Bronchial epithelial cell (primary cell): ENCODE measurements at regions not wholly inside any gene's neighbourhood (a gene's known extent, or its start where the extent isn't known, plus 50 kb on each side); places are given as distances from the start of the nearest gene placed in this dataset.
"Not testable (repeated sequence)": the region's sequence is repeated elsewhere in the genome, so short reads cannot be mapped to it uniquely, and the experiment has no call there.

Experiments
- DNase-seq: peaks from one replicate; pipeline ENCODE4 v3.0.0-alpha.2; 2010; ENCODE audit warnings: low read depth
- FAIRE-seq: peaks from 2 replicates; lab custom pipeline; 2011; peaks lifted over from hg19 to GRCh38; lab: Jason Lieb, UNC
- H3K27me3 ChIP-seq: 2 replicates; pipeline ENCODE4 v1.5.1; 2011; ENCODE audit warnings: low read length; ENCODE audit not compliant: control insufficient read depth, insufficient read depth
- H3K36me3 ChIP-seq: 2 replicates; pipeline ENCODE4 v1.5.1; 2011; ENCODE audit warnings: low read length; ENCODE audit not compliant: control insufficient read depth, insufficient read depth
- H3K4me3 ChIP-seq: 2 replicates; pipeline ENCODE4 v1.5.1; 2011; ENCODE audit warnings: mild to moderate bottlenecking, low read depth, low read length, control low read depth
- CTCF ChIP-seq: IDR thresholded peaks from 2 replicates; pipeline ENCODE4 v1.5.1; 2011; ENCODE audit warnings: mild to moderate bottlenecking, moderate library complexity, low read length, control low read depth, inconsistent platforms; ENCODE audit not compliant: insufficient read depth, severe bottlenecking

GRCh38 chr7:121618182-121618581 is 222.1 kb upstream of the FAM3C start:
- Histone ChIP-seq H3K4me3 (no peak overlapping the region), H3K36me3 (no peaks in the 10 kb centered on the region), H3K27me3 (no peaks in the 10 kb centered on the region)
- DNase-seq: no peak
- FAIRE-seq: no peak
- TF ChIP-seq CTCF: no peak

- peak; percentile 5 for DNase-seq
- no peaks in the 10 kb centered on the region for H3K36me3 ChIP-seq
- H3K4me3 ChIP-seq: no peak overlapping the region
- FAIRE-seq: no peak
- TF ChIP-seq CTCF: no peak
- H3K27me3 ChIP-seq: no peaks in the 10 kb centered on the region
Observed at GRCh38 chr7:121610243-121610642, 214.1 kb upstream of the FAM3C start.

GRCh38 chr7:121609208-121609607 is 213.1 kb upstream of the FAM3C start:
- no peak overlapping the region for H3K4me3 ChIP-seq
- H3K36me3 ChIP-seq: no peaks in the 10 kb centered on the region
- FAIRE-seq (no peak), DNase-seq (no peak)
- H3K27me3 ChIP-seq: no peaks in the 10 kb centered on the region
- TF ChIP-seq CTCF: no peak

GRCh38 chr7:121608785-121609184 is 212.7 kb upstream of the FAM3C start:
- Histone ChIP-seq H3K36me3 (no peaks in the 10 kb centered on the region), H3K4me3 (no peak overlapping the region), H3K27me3 (no peaks in the 10 kb centered on the region)
- DNase-seq: no peak
- no peak for TF ChIP-seq CTCF
- no peak for FAIRE-seq

DNA sequence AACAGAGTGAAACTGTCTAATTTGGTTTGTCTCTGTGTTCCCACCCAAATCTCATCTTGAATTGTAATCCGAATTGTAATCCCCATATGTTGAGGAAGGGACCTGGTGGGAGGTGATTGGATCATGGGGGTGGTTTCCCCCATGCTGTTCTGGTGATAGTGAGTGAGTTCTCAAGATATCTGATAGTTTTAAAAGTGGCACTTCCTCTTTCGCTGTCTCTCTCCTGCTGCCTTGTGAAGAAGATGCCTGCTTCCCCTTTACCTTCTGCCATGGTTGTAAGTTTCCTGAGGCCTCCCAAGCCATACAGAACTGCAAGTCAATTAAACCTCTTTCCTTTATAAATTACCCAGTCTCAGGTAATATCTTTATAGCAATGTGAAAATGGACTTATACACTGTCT is 212.1 kb upstream of the FAM3C start:
- not testable (repeated sequence) for DNase-seq, H3K4me3 ChIP-seq, H3K27me3 ChIP-seq, H3K36me3 ChIP-seq
- FAIRE-seq: peak; percentile 55

- TF ChIP-seq CTCF: peak; percentile 43
- no peak overlapping the region for H3K4me3 ChIP-seq
- no peaks in the 10 kb centered on the region for H3K36me3 ChIP-seq
- peak; percentile 53 for DNase-seq
- no peaks in the 10 kb centered on the region for H3K27me3 ChIP-seq
- FAIRE-seq: peak; percentile 72
Observed at GRCh38 chr7:121605317-121605680, 209.2 kb upstream of the FAM3C start.
